Caco-2 (cell line): ENCODE measurements at regions not wholly inside any gene's neighbourhood (a gene's known extent, or its start where the extent isn't known, plus 50 kb on each side); places are given as distances from the start of the nearest gene placed in this dataset.

Experiments used
- BruUV-seq: library from RNA; stranded (reverse); fragments of 400-500 nt; replicated peaks from 2 replicates; lab custom pipeline; 2021; lab: Mats Ljungman, UMichigan
- CTCF ChIA-PET: fragments of 300-600 bp; sonication (Branson Sonifier 250); formaldehyde crosslinking; loops from one replicate; lab custom pipeline; 2022; ENCODE audit warnings: antibody characterized with exemption; lab: Charles Lee
- POLR2A ChIA-PET: fragments of 300-600 bp; sonication (Branson Sonifier 250); formaldehyde crosslinking; loops from one replicate; lab custom pipeline; 2022; ENCODE audit warnings: antibody characterized with exemption; lab: Charles Lee
- DNase-seq, 2 experiments: peaks; one replicate each; pipeline versions ENCODE4 v3.0.0 to v3.0.0-alpha.2; 2020 to 2022
- H3K27me3 ChIP-seq: replicated peaks from 2 replicates; pipeline ENCODE4 v1.6.0; 2011; ENCODE audit warnings: low read length; ENCODE audit not compliant: control insufficient read depth, insufficient read depth
- H3K36me3 ChIP-seq: 2 replicates; pipeline ENCODE4 v1.5.1; 2011; ENCODE audit warnings: low read length; ENCODE audit not compliant: control insufficient read depth, insufficient read depth
- H3K4me1 ChIP-seq: fragments of 250-450 bp; sonication (Bioruptor Pico); 2 replicates; pipeline ENCODE4 v1.5.1; 2020; ENCODE audit warnings: mild to moderate bottlenecking
- H3K4me3 ChIP-seq: 2 replicates; pipeline ENCODE4 v1.5.1; 2011; ENCODE audit warnings: low read depth, mild to moderate bottlenecking, control low read depth, low read length
- H3K9me3 ChIP-seq: fragments of 250-450 bp; sonication (Bioruptor Pico); 2 replicates; pipeline ENCODE4 v1.5.1; 2020; ENCODE audit warnings: mild to moderate bottlenecking, moderate library complexity
- H3K27ac Mint-ChIP-seq: one replicate; pipeline ENCODE4 v1.8.0; 2022; ENCODE audit warnings: mixed read lengths; ENCODE audit not compliant: unreplicated experiment
- H3K27me3 Mint-ChIP-seq: one replicate; pipeline ENCODE4 v1.8.0; 2022; ENCODE audit warnings: mixed read lengths; ENCODE audit not compliant: insufficient read depth, unreplicated experiment
- H3K36me3 Mint-ChIP-seq: one replicate; pipeline ENCODE4 v1.8.0; 2022; ENCODE audit warnings: mild to moderate bottlenecking, mixed read lengths; ENCODE audit not compliant: insufficient read depth, unreplicated experiment
- H3K4me1 Mint-ChIP-seq: one replicate; pipeline ENCODE4 v1.8.0; 2022; ENCODE audit warnings: low read depth, mixed read lengths; ENCODE audit not compliant: unreplicated experiment
- H3K4me3 Mint-ChIP-seq: one replicate; pipeline ENCODE4 v1.8.0; 2022; ENCODE audit warnings: mild to moderate bottlenecking, moderate library complexity, mixed read lengths; ENCODE audit not compliant: unreplicated experiment
- H3K9me3 Mint-ChIP-seq: one replicate; pipeline ENCODE4 v1.8.0; 2022; ENCODE audit warnings: mixed read lengths; ENCODE audit not compliant: unreplicated experiment
- intact Hi-C: fragments of 100-400 bp; cut with micrococcal nuclease; formaldehyde crosslinking; loops from one replicate; pipeline ENCODE4 v1.10.0; 2022; ENCODE audit not compliant: unreplicated experiment
- TF ChIP-seq, protein P1 (sequence below), 2 experiments: fragments of 200-600 bp in 1 of 2; IDR thresholded peaks; 1 replicate in 1 of 2; 2 replicates in 1 of 2; pipeline versions ENCODE4 v1.5.1 to v1.8.0; 2011 to 2022; ENCODE audit warnings: antibody characterized with exemption in 1 of 2, control low read depth in 1 of 2, inconsistent platforms in 1 of 2, low read depth in 1 of 2, low read length in 1 of 2, mild to moderate bottlenecking in 1 of 2, moderate library complexity in 1 of 2; ENCODE audit not compliant: insufficient read depth in 1 of 2, severe bottlenecking in 1 of 2, unreplicated experiment in 1 of 2

DNA sequence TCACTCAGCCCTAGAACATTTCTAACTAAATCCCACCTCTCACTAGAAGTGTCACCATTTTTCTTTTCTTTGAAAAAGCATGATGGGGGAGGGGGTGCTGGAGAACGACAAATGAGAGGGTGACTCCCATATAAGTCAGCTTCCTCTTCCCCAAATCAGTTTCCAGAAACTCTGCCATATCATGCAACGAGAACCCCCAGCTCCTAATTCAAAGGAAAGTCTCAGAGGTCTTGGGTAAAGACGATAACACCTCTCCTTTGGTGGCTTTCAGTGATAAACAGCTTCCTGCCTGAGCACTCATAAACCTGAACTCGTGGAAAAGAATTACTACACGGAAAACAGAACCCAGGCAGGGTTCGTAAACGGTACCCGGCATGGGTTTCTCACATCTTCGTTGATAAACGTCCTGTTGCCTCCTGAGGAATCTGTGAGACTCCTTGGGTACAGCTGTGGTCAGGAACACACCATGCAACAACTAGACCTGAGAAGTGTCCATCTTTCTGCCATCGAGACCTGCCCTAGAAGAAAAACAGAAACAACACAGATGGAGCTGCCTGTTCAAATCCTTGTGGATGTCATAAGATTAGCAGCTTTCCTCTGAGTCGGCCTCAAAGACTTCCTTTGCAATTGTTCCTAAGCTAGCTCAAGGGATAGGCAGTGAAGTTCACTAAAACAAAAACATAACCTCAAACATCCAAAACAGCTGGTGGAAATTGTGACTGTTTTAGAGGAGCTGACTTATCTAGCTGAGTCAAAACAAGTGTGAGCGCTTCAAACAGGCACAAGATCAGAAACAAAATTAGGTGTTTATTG lies 185.8 kb upstream of the PRDM1 start:
- no peak for DNase-seq

DNA sequence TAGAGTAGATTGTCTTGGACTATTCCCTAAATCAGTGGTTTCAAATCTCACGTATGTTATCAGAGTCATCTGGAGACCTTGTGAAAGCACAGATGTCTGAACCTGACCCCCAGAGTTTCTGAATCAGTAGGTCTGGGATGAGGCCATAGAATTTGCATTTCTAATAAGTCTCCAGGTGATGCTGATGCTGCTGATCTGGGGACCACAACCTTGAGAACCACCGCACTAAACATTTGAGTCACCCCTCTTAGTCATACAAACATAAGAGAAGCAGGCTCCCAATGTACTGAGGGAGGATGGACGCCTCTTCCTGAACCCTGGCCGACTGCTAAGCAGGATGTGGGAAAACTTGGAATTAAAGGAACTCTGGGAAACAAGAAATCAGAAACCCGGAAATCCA lies 187.8 kb upstream of the PRDM1 start:
- no peaks in the 10 kb centered on the region for H3K36me3 ChIP-seq
- ChIA-PET CTCF (no interaction called here), POLR2A (no interaction called here)
- TF ChIP-seq, protein P1, sequence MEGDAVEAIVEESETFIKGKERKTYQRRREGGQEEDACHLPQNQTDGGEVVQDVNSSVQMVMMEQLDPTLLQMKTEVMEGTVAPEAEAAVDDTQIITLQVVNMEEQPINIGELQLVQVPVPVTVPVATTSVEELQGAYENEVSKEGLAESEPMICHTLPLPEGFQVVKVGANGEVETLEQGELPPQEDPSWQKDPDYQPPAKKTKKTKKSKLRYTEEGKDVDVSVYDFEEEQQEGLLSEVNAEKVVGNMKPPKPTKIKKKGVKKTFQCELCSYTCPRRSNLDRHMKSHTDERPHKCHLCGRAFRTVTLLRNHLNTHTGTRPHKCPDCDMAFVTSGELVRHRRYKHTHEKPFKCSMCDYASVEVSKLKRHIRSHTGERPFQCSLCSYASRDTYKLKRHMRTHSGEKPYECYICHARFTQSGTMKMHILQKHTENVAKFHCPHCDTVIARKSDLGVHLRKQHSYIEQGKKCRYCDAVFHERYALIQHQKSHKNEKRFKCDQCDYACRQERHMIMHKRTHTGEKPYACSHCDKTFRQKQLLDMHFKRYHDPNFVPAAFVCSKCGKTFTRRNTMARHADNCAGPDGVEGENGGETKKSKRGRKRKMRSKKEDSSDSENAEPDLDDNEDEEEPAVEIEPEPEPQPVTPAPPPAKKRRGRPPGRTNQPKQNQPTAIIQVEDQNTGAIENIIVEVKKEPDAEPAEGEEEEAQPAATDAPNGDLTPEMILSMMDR (IDR thresholded peaks at IDR 0.05; ENCODE audit: insufficient read depth in 1 of 2, low read depth in 1 of 2, low read length in 1 of 2, severe bottlenecking in 1 of 2, unreplicated experiment in 1 of 2), result no peak
- no peak overlapping the region for H3K4me3 ChIP-seq
- no peak for DNase-seq
- no TSS peak for BruUV-seq
- no peaks in the 10 kb centered on the region for H3K27me3 ChIP-seq
- Mint-ChIP-seq H3K9me3 (peaks cover 19% of the 10 kb centered on the region), H3K4me3 (no peak overlapping the region), H3K4me1 (peaks cover 11% of the 10 kb centered on the region), H3K27me3 (no peaks in the 10 kb centered on the region), H3K27ac (no peak overlapping the region), H3K36me3 (peaks cover 7% of the 10 kb centered on the region)
- H3K9me3 ChIP-seq, result no peaks in the 10 kb centered on the region
- peaks cover 37% of the 10 kb centered on the region for H3K4me1 ChIP-seq
- intact Hi-C loops, result loop anchor here (5.0 to 10.0 kb wide), 2 partner anchors 166 to 187 kb away; partner anchors contain the start of gene PRDM1

More for the DNA sequence above, 185.8 kb upstream of the PRDM1 start:
- H3K4me3 Mint-ChIP-seq, result no peak overlapping the region
- H3K9me3 Mint-ChIP-seq, result peaks cover 10% of the 10 kb centered on the region
- H3K27ac Mint-ChIP-seq, result no peak overlapping the region
- H3K36me3 ChIP-seq, result no peaks in the 10 kb centered on the region
- peaks cover 25% of the 10 kb centered on the region for H3K4me1 ChIP-seq
- H3K4me1 Mint-ChIP-seq, result no peaks in the 10 kb centered on the region
- no peaks in the 10 kb centered on the region for H3K36me3 Mint-ChIP-seq
- CTCF ChIA-PET, result no interaction called here
- H3K4me3 ChIP-seq, result no peak overlapping the region
- no peaks in the 10 kb centered on the region for H3K27me3 ChIP-seq
- POLR2A ChIA-PET, result interaction anchor here (0.6 kb wide), 1 partner anchor 691 kb away, joined by 3 read pairs; no protein-coding TSS in a partner anchor
- H3K27me3 Mint-ChIP-seq, result no peaks in the 10 kb centered on the region
- no TSS peak for BruUV-seq
- no peaks in the 10 kb centered on the region for H3K9me3 ChIP-seq
- intact Hi-C loops, result no loop called here
- TF ChIP-seq, protein P1 (IDR thresholded peaks at IDR 0.05; ENCODE audit: insufficient read depth in 1 of 2, low read depth in 1 of 2, low read length in 1 of 2, severe bottlenecking in 1 of 2, unreplicated experiment in 1 of 2), result no peak

DNA sequence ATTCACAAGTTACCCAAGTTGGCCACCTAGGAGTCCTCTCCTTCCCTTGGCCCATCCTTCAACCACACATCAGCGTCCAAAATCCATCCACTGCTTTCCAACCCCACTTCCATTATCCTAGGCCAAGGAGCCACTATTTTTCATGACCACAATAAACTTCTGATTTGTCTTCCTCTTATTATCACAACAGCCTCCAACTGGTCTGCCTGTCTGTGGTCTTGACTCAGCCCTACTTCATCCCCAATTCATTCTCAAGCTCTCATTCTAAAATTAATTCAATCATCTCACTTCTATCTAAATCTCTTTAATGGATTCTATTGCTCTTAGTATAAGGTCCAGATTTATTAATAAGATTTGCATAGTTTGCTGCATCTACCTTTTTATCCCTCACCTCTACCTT lies 189.0 kb upstream of the PRDM1 start:
- peaks cover 40% of the 10 kb centered on the region for H3K4me1 ChIP-seq
- Mint-ChIP-seq H3K4me3 (no peak overlapping the region), H3K36me3 (peaks cover 7% of the 10 kb centered on the region), H3K4me1 (peaks cover 19% of the 10 kb centered on the region), H3K27me3 (no peaks in the 10 kb centered on the region), H3K27ac (no peak overlapping the region), H3K9me3 (peaks cover 28% of the 10 kb centered on the region)
- ChIA-PET POLR2A (no interaction called here), CTCF (no interaction called here)
- H3K27me3 ChIP-seq, result no peaks in the 10 kb centered on the region
- BruUV-seq, result no TSS peak
- TF ChIP-seq, protein P1 (IDR thresholded peaks at IDR 0.05; ENCODE audit: insufficient read depth in 1 of 2, low read depth in 1 of 2, low read length in 1 of 2, severe bottlenecking in 1 of 2, unreplicated experiment in 1 of 2), result no peak
- H3K9me3 ChIP-seq, result no peaks in the 10 kb centered on the region
- DNase-seq, result no peak
- no peaks in the 10 kb centered on the region for H3K36me3 ChIP-seq
- no peak overlapping the region for H3K4me3 ChIP-seq
- intact Hi-C loops, result loop anchor here (2.0 to 10.0 kb wide), 3 partner anchors 82 to 188 kb away; partner anchors contain the start of gene PRDM1
